Activated T-helper 9 cell treated with anti-CD3 and anti-CD28 coated beads, Interleukin-2, amount 50 U/mL, for 16 hours (primary cell): ENCODE measurements at regions not wholly inside any gene's neighbourhood (a gene's known extent, or its start where the extent isn't known, plus 50 kb on each side); places are given as distances from the start of the nearest gene placed in this dataset.

ENCODE experiments used
- DNase-seq: peaks from one replicate; pipeline ENCODE4 v3.0.0-alpha.2; 2020; ENCODE audit warnings: low read depth

DNA sequence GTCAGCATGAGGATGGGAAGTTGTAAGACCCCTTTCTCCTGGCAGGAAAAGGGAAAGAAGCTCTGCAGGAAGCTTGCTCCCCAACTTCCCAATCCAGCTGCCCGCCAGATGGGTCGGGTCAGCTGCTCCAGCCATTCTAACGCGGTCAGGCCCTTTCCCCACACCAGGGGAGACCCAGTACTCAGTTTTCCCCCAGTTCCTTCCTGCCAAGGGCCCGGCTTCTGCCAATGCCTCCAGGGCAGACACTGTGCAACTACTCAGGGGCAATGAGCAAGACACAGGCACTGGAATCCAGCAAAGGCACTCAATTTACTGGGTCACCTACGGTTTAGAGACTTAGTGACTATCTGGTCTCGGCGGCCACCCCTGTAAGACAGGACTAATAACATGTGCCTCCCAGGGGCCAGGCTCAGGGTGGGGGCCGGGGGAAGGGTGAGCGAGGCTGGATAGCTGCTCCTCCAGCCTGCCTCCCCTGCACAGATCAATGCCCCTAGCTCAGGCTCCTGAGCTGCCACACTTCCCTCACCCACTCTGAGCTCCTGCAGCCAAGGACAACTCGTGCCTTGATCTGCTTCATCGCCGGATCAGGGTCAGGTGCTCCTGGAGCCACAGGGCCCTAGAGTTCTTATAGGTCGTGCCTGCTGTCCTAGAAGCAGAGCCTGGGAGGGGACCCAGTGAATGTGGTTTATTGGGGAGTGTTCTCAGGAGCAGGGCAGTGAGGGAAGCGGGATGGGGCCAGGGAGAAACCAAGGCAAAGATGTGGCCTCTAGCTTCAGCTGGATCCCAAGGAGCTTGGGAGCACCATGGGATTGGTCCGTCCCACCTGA lies 171.1 kb downstream of the ZFP36L2 start:
- DNase-seq, result no peak

DNA sequence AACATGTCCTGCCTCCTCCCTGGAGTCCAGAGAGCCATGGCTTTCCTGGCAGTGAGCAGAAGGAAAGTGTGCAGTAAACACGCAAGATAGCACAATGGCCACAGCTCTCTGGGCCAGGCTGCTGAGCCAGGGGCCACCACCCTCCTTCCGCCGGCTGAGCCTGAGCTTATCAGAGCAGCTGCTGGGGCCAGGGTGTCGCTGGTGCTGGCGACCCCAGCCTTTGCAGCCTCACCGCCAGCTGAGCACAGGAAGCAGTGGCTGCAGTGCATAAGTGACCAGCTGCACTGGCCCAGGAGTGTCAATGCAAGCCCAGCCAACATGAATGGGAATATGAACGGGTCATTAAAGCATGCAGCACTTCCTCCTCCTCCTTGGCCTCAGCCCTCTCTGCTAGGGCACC lies 172.0 kb downstream of the ZFP36L2 start:
- DNase-seq, result no peak

DNA sequence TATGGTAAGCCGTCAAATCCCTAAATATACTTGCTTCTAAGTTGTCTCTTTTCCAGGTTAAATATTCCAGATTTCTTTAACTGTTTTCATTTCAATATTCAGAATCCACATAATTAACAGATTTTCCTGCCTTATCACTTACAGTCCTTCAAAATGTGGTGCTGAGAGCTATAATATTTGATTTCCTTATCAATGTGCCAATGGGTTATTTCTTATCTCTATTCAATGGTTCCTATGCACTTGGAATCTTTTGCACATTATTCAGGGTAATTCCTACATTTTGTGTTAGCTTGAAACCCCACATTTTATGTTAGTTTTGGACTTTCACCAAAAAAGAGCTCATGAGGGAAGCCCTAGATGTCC lies 173.5 kb downstream of the ZFP36L2 start:
- DNase-seq, result no peak

DNA sequence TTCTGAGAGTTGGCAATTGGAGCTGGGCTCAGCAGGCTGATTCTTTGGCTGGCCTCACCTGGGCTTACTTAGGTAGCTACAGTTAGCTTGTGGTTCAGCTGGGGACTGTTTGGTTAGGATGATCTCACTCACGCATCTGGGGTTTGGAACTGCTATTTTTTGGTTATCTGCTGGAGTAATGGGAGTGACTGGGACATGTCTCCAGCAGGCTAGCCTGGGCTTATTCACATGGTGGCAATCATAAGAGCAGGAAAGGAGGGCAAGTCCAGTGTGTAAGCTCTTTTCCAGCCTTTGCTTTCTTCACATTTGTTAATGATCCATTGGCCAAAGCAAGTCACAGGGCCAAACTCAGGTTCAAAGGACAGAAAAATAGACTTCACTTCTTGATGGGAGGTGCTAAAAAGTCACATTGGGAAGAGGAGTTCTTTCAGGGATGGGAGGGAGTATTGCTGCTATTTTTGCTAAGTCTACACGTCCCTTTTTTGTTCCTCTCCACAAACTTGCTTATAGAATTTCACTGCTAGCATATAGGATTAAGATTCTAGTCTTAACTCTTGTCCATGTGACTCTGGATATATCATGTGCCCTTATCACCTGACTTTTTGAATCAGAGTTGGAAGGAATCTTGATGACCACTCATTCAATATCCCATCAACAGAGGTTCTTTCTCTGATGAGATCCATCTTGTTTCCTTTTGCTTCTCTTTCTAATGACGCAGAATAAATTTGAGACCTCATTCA lies 174.0 kb downstream of the ZFP36L2 start:
- DNase-seq, result no peak

DNA sequence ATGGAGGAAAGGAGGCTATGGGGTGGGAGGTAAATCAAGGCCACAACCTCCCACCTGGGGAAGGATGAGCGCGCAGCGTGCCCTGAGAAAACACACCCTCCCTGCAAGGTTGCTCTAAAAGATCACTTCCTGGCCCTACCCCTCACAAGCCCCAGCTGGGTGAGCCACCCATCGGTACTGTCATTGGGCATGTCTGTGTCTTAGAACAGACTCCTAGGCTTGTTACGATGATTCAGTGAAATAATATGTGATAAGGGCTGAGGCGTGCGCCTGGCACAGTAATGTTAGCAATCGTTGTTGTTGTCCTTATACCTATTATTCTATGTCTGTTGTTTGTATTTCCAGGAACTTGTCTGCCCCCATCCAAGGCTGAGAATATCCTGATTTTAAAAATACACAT lies 175.1 kb downstream of the ZFP36L2 start:
- DNase-seq, result no peak

GRCh38 chr2:43050866-43051265 lies 175.5 kb downstream of the ZFP36L2 start:
- no peak for DNase-seq

DNA sequence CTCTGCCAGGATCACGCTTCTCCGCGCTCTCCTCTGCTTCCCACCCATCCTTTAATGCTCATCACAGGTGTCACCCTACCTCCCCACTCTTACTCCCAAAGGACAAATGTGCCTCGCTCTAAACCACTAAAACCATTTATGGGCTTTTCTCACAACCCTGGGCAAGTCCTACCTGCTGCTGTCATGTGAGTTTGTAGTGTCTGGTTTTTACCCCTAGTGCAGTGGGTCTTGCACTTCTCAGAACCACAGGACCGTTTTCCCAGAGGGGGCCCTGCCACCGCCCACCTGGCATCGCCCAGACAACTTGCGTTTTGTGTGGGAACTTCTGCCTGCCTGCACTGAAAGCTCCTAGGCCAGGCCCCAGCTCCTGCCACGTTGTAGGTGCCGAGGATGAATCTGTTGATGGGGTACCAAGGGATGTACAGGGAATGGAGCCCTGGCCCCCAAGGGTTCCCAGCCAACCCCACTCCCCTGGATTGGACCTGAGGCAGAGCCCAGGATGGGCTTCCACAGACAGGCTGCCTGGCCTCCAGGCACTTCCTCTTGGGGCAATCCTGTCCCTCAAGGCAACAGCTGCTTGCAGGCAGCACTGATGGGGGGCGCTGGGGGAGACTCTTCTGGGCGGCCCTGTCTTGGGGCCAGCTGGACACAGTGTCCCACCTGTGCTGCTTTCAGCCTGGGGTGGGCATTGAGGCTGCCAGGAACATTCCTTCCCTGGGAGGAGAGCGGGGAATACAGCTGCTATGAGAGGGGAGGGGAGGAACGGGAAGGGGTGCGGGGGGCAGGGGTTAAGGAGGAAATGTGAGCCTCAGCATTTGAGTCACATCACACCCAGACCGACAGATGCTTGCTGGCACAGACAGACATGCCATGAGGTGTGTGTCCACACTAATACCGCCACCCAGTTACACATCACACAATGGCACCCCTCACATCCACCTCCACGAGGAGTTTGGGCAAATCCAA lies 176.3 kb downstream of the ZFP36L2 start:
- DNase-seq, result no peak

DNA sequence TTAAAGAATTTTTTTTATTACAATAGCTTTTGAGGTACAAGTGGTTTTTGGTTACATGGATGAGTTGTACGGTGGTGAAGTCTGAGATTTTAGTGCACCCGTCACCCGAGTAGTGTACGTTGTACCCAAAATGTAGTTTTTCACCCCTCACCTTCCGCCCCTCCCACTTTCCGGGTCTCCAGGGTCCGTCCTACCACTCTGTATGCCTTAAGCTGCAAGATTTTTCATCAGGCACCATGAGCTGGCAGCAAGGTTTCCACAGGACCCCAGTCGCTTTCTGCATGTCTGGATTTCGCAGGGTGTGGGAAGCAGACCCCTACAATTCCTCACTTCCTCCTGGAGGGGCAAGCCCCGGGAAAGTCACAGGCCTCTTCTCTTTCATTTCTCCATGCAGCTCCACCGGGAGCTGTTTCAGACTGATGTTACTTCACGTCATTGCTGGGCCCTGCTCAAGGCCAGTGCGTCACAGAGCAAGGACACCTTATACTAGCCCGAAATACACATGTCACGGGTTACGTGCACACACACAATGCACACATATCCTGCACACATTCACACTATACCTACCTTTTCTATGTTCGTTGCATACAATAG lies 179.1 kb downstream of the ZFP36L2 start:
- no peak for DNase-seq

DNA sequence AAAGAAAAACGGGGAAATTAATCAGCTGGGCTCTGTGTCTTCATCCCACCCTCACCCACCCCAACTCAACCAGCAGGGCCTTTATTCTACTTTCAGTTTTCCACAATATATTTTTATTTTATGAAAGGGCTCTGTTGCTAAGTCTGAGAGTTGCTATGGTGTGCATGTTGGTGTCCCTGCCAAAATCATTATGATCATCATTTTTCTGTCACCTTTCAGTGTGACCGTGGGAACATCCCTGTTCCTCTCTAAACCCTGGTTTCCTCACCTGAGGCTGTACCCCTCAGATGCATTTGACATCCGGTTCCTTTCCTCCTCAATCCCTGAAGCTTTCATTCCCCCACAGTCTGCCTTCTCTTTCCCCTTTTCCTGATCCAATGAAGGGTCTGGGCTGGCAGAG lies 180.5 kb downstream of the ZFP36L2 start:
- DNase-seq, result no peak

DNA sequence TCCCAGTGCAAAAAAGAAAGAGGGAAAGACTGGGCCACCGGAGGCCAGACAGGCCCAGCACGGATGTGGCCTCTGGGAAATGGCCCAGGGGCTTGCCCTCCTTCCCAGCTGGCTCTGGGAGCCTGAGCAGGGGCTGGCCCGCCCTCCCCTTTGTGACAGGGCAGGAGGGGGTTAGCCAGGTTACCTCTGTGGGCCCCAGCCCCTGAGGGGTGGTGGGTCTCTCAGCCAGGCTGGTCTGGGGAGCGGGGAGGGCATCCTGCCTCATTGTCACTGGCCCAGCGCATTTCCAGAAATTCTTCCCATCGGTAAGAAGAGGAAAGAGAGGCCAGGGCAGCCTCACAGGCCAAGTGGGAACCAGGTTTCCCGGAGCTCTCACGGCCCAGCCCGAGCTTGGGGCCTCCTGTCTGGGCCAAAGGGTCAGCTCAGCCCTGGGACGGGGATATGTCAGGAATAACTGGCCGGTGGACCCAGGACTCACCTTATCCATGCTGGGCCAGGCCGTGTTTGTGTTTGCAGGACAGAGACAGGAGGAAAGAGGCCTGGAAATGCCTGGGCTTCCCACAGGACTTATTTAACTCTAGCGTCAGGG lies 182.2 kb downstream of the ZFP36L2 start:
- DNase-seq, result no peak

DNA sequence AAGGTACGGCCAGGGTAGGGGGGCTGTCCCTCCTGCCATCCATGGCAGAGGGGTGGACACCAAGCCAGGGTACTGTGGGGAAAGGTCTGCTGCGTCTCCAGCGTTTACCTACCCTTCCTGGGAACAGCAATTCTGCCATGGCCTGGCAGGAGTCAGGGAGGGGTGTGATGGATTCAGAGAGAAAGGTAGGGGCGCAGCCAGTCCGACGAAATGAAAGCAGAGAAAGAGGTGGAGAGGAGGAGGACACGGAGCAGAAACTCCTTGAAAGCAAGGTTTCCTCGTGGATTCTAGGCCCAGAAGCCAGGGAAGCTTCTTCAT lies 182.9 kb downstream of the ZFP36L2 start:
- no peak for DNase-seq

DNA sequence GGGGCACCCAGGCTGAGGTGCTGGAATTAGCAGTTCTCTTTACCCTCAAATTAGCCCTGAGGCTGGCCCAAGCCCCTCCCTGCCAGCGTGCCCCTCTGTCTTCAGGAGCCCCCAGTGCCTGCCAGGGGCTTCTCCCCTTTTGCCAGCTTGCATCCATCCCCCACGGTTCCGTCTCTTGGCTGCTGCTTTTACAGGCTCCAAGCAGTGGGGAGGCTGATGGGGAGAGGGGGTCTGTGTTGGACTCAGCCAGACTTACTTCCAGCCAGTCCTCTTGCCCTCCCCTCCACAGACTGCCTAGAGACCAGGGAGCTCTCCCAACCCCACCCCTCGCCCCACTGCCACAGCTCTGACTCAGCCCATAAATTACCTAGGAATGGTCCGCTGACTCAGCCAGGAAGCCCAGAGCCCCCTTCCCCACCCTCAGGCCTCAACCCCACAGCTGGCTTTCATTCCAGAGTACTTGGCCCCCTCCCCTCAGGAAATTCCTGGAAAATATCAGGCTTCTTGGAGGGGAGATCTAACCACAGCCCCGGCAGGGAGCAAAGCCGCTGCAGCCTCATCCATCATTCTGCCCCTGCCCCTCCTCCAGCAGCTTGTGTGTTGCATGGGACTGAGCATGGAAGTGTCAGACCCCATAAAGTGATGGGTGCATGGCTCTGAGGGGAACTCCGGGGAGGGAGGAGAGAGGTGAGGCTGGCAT lies 184.6 kb downstream of the ZFP36L2 start:
- DNase-seq, result no peak

DNA sequence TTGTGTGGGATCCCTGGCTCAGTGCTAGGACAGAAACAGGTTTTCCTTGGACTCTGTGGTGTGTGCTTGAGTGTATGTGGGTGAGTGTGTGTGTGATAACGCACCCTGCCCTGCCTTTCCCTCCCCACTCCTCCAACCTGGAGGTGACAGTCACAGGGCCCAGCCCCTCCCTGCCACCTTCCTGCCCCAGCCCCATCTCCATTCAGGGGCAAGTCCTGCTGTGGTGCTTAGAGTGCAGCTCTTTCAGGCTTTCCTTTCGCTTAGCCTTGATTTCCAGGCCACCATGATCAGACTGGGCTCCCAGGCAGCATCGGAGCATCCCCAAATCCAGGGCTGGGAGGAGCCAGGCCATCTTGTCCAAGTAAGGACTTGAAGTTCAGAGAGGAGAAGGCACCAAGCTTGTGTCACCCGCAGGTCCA lies 185.2 kb downstream of the ZFP36L2 start:
- no peak for DNase-seq

DNA sequence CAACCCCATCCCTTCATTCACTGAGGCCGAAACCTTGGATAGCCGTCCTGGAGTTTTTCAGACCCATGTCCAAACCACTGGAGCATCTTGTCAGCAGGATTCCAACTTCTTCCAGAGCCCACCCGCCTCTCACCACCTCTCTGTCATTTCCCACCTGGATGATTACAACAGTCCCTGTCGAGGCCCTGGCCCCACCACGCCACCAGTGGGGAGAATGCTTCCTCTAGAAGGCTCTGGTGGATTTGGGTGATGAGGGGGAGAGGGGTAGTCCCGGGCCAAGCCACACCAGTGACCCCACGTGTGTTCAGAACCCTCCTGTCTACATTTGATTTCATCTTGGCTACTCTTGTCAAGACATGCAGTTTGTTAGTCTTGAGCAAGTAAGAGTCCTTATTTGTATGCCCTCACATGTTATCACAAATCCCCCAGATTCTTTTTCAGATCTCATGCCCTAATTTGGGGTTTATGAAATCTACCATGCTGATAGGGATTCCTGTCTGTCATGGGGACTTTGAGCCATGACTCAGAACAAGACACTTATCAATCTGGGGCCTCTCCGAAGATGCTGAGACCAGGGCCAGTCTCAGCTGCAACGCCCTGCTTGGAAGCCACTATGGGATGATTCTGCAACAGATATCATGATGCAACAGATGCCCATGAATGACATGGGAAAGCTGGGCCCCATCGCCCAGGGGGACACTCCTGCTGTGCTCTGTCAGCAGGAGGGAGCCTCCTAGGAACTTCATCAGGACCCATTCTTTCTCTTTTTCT lies 186.1 kb downstream of the ZFP36L2 start:
- no peak for DNase-seq

- no peak for DNase-seq
These were observed 186.9 kb downstream of the ZFP36L2 start for GRCh38 chr2:43039376-43040080.

- no peak for DNase-seq
These were observed 187.7 kb downstream of the ZFP36L2 start for GRCh38 chr2:43038696-43039094.

DNA sequence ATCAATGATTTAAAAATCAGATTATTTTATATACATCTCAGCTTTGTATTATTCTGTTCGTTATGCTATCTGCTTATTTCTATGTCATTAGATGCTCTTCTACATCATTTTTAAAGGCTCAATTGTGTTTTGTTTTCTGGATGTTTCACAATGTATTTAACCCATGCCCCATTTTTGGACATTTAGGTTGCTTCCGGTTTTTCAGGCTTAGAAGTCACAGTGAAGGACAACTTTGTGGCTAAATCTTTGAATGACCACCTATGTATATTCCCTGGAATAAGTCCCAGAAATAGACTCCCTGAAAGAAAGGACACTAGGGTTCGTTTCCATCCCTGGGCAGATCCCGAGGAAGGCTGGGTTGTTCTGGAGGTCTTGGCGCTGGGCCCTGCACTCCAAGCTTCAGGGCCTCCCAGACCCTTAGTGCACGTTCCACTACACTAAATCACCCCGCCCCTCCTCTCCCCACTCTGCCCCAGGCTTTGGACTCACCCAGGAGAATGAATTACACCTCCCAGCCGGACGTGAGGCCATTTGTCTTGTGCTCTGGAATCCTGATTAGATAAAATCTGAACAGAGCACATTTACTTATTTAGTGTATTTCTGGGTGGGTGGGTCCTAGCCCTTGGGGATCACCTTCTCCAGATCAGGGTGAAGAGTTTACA lies 188.2 kb downstream of the ZFP36L2 start:
- DNase-seq, result no peak

GRCh38 chr2:43035922-43036321 lies 190.5 kb downstream of the ZFP36L2 start:
- DNase-seq, result no peak

DNA sequence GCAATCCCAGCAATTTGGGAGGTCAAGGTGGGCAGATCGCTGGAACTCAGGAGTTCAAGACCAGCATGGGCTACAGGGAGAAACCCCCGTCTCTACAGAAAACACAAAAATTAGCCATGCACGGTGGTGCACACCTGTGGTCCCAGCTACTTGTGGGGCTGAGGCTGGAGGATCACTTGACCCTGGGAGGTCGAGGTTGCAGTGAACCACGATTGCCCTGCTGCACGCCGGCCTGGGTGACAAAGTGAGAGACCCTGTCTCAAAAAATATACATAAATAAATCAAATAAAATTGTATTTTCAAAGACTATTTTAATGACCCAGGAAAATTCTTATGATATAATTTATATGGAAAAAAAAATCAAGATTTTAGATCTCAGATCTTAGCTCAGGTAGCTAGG lies 191.5 kb downstream of the ZFP36L2 start:
- no peak for DNase-seq
